ENCODE measurements at regions not wholly inside any gene's neighbourhood (a gene's known extent, or its start where the extent isn't known, plus 50 kb on each side); places are given as distances from the start of the nearest gene placed in this dataset.

- no peaks in the 10 kb centered on the region for H3K79me2 ChIP-seq (ENCODE audit: control insufficient read depth, insufficient read depth, low read length)
- ChIA-PET CTCF (interaction anchor here (1.3 kb wide), 1 partner anchor 18 kb away, joined by 3 read pairs; no protein-coding TSS in a partner anchor), POLR2A (no interaction called here)
- no peaks in the 10 kb centered on the region for H3K4me1 ChIP-seq (ENCODE audit: control insufficient read depth, extremely low read depth, insufficient read depth, low read length)
- FAIRE-seq = no peak
- H3K36me3 ChIP-seq (ENCODE audit: control insufficient read depth in 2 of 2, extremely low read depth in 1 of 2, insufficient read depth in 2 of 2, low read length in 2 of 2) = no peaks in the 10 kb centered on the region
- no peaks in the 10 kb centered on the region for H3K9me3 ChIP-seq (replicated peaks; ENCODE audit: control insufficient read depth, insufficient read depth, low read length)
- no peak for TF ChIP-seq POLR2AphosphoS5 (IDR thresholded peaks at IDR 0.05; ENCODE audit: insufficient read depth, low read depth, low read length)
- TF ChIP-seq, protein P1, sequence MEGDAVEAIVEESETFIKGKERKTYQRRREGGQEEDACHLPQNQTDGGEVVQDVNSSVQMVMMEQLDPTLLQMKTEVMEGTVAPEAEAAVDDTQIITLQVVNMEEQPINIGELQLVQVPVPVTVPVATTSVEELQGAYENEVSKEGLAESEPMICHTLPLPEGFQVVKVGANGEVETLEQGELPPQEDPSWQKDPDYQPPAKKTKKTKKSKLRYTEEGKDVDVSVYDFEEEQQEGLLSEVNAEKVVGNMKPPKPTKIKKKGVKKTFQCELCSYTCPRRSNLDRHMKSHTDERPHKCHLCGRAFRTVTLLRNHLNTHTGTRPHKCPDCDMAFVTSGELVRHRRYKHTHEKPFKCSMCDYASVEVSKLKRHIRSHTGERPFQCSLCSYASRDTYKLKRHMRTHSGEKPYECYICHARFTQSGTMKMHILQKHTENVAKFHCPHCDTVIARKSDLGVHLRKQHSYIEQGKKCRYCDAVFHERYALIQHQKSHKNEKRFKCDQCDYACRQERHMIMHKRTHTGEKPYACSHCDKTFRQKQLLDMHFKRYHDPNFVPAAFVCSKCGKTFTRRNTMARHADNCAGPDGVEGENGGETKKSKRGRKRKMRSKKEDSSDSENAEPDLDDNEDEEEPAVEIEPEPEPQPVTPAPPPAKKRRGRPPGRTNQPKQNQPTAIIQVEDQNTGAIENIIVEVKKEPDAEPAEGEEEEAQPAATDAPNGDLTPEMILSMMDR (IDR thresholded peaks at IDR 0.05; ENCODE audit: extremely low read depth in 1 of 2, insufficient read depth in 1 of 2, low read depth in 1 of 2, low read length in 2 of 2) = no peak
- no peak for TF ChIP-seq MAX (IDR thresholded peaks at IDR 0.05; ENCODE audit: insufficient read depth, insufficient read length)
- no peak for TF ChIP-seq FOS (IDR thresholded peaks at IDR 0.05; ENCODE audit: borderline replicate concordance, insufficient read depth, low read length)
- TF ChIP-seq JUN (IDR thresholded peaks at IDR 0.05; ENCODE audit: borderline replicate concordance, insufficient read depth, insufficient read length, low read depth) = no peak
- TF ChIP-seq EZH2 (IDR thresholded peaks at IDR 0.05; ENCODE audit: borderline replicate concordance, low read depth, low read length, severe bottlenecking) = no peak
- TF ChIP-seq POLR2A (IDR thresholded peaks at IDR 0.05; ENCODE audit: low read depth, low read length) = no peak
- TF ChIP-seq MYC (IDR thresholded peaks at IDR 0.05; ENCODE audit: low read depth, low read length) = no peak
- no peak for TF ChIP-seq GATA2 (IDR thresholded peaks at IDR 0.05; ENCODE audit: insufficient read depth, insufficient read length, low read depth, low read length)
- no peak for DNase-seq (ENCODE audit: low read depth, low spot score)
- no peaks in the 10 kb centered on the region for H4K20me1 ChIP-seq (replicated peaks; ENCODE audit: control insufficient read depth, extremely low read depth, insufficient read depth, low read length)
- dilution Hi-C loops (cut with MboI; ENCODE audit: extremely low pct_ligation_motif_present, low sequenced_read_pairs) (no loop called here), intact Hi-C loops (cut with micrococcal nuclease) (no loop called here)
- no peak overlapping the region for H3K27ac ChIP-seq (ENCODE audit: insufficient read depth, low read depth, low read length)
- H3K9me1 ChIP-seq (replicated peaks; ENCODE audit: control insufficient read depth, extremely low read depth, insufficient read depth, low read length) = no peaks in the 10 kb centered on the region
- H2AFZ ChIP-seq (ENCODE audit: low read depth, low read length) = no peak overlapping the region
- no peak overlapping the region for H3K4me2 ChIP-seq (ENCODE audit: insufficient read depth, low read length)
- BruUV-seq (replicated peaks) = no TSS peak
- no peak overlapping the region for H3K9ac ChIP-seq (replicated peaks; ENCODE audit: extremely low read depth, insufficient read depth, low read length)
- peaks cover 0 to 5% of the 10 kb centered on the region in 2 experiments for H3K27me3 ChIP-seq (ENCODE audit: control insufficient read depth in 2 of 2, insufficient read depth in 2 of 2, low read length in 2 of 2)
- no peak overlapping the region for H3K4me3 ChIP-seq (replicated peaks in 1 of 3; ENCODE audit: insufficient read depth in 1 of 3, low read depth in 1 of 3, low read length in 3 of 3)
These were observed 1852.1 kb upstream of the PIK3C3 start for GRCh38 chr18:40102903-40103302.

All from endothelial cell of umbilical vein (primary cell).